Gastrocnemius medialis (tissue), 4 donors: ENCODE measurements at regions not wholly inside any gene's neighbourhood (a gene's known extent, or its start where the extent isn't known, plus 50 kb on each side); places are given as distances from the start of the nearest gene placed in this dataset.

Source experiments
- CTCF ChIP-seq, 5 experiments: fragments of 450-650 bp in 3 of 5; fragments of 200-600 bp in 2 of 5; sonication (generic) in 2 of 5; IDR thresholded peaks in 4 of 5; conservative IDR thresholded peaks in 1 of 5; 1 replicate in 4 of 5; 2 replicates in 1 of 5; pipeline ENCODE4 v1.5.1; 2016 to 2019; ENCODE audit warnings: antibody characterized with exemption in 5 of 5, mild to moderate bottlenecking in 3 of 5, moderate library complexity in 3 of 5
- POLR2A ChIP-seq, 2 donors: fragments of 450-650 bp; IDR thresholded peaks; one replicate each; pipeline ENCODE4 v1.6.1; 2017; ENCODE audit warnings: antibody characterized with exemption in 2 of 2, mild to moderate bottlenecking in 2 of 2, moderate library complexity in 2 of 2

- TF ChIP-seq CTCF (IDR thresholded peaks at IDR 0.05 in 4 of 5, conservative IDR thresholded peaks at IDR 0.05 in 1 of 5) (no peak), POLR2A (IDR thresholded peaks at IDR 0.05) (no peak)
These were observed 73.1 kb upstream of the EDEM3 start for GRCh38 chr1:184827600-184828368.
